HUES6 (cell line): ENCODE measurements at regions not wholly inside any gene's neighbourhood (a gene's known extent, or its start where the extent isn't known, plus 50 kb on each side); places are given as distances from the start of the nearest gene placed in this dataset.
"Not testable (repeated sequence)": the region's sequence is repeated elsewhere in the genome, so short reads cannot be mapped to it uniquely, and the experiment has no call there.

Experiments
- H3K27ac ChIP-seq: 2 replicates; pipeline ENCODE4 v1.7.0; 2013; ENCODE audit warnings: low read depth, mild to moderate bottlenecking, low read length, inconsistent platforms
- H3K27me3 ChIP-seq: 2 replicates; pipeline ENCODE4 v1.6.1; 2013; ENCODE audit warnings: low read length; ENCODE audit not compliant: control insufficient read depth, insufficient read depth
- H3K36me3 ChIP-seq: 2 replicates; pipeline ENCODE4 v1.6.1; 2013; ENCODE audit warnings: low read length; ENCODE audit not compliant: control insufficient read depth, insufficient read depth
- H3K4me1 ChIP-seq: 2 replicates; pipeline ENCODE4 v1.6.1; 2013; ENCODE audit warnings: low read length; ENCODE audit not compliant: control insufficient read depth, insufficient read depth
- H3K4me3 ChIP-seq: 2 replicates; pipeline ENCODE4 v1.5.1; 2013; ENCODE audit warnings: low read depth, low read length
- H3K9ac ChIP-seq: one replicate; pipeline ENCODE4 v1.6.1; 2013; ENCODE audit warnings: mild to moderate bottlenecking, low read length
- H3K9me3 ChIP-seq: 2 replicates; pipeline ENCODE4 v1.6.1; 2013; ENCODE audit warnings: low read depth, low read length; ENCODE audit not compliant: control insufficient read depth, insufficient read depth

GRCh38 chr5:37966291-37966690 is 126.5 kb upstream of the GDNF start:
- Histone ChIP-seq H3K9ac (no peak overlapping the region), H3K4me1 (no peaks in the 10 kb centered on the region), H3K27ac (no peak overlapping the region)

DNA sequence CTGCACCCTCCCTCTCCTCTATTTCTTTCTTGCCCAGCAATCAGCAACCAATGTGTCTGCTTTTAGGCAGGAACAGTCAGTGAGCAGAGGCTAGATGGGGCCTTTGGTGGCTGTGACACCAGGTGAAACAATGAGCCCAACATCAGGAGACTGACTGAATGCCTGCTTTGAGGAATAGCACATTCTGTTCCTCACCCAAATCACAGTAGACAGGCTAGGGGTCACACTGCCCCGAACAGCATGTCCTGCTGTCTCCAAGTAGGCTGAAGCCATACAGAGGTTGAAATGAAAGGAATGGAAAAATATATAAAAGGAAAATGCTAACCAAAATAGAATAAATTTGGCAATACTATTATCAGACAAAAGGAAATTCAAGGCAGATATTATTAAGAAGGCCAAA is 122.5 kb upstream of the GDNF start:
- Histone ChIP-seq H3K9me3 (peaks cover 29% of the 10 kb centered on the region), H3K27me3 (no peaks in the 10 kb centered on the region), H3K4me1 (no peaks in the 10 kb centered on the region), H3K9ac (no peak overlapping the region), H3K27ac (no peak overlapping the region), H3K36me3 (no peaks in the 10 kb centered on the region), H3K4me3 (no peak overlapping the region)

More at GRCh38 chr5:37966291-37966690, 126.5 kb upstream of the GDNF start:
- Histone ChIP-seq H3K9me3 (no peaks in the 10 kb centered on the region), H3K4me3 (no peak overlapping the region), H3K27me3 (no peaks in the 10 kb centered on the region), H3K36me3 (no peaks in the 10 kb centered on the region)

DNA sequence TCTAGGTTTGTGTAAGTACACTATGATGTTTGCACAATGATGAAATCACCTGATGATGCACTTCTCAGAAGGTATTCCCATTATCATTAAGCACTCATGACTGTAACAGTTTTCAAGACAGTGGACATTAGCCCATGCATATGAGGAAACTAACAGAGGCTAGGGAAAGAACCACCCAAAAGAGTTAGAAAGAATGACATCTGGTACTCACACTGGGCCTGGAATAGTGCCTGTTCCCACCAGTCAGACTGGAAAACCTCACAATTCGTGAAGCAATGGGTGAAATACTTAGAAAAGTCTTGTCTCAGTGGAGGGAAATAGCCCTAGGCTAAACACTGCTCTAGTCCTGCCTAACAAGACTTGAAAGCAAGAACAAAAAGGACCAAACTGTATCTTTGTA is 117.4 kb upstream of the GDNF start:
- Histone ChIP-seq H3K4me1 (no peaks in the 10 kb centered on the region), H3K9me3 (peaks cover 33% of the 10 kb centered on the region), H3K4me3 (no peak overlapping the region), H3K9ac (no peak overlapping the region), H3K27me3 (no peaks in the 10 kb centered on the region), H3K27ac (no peak overlapping the region), H3K36me3 (no peaks in the 10 kb centered on the region)

DNA sequence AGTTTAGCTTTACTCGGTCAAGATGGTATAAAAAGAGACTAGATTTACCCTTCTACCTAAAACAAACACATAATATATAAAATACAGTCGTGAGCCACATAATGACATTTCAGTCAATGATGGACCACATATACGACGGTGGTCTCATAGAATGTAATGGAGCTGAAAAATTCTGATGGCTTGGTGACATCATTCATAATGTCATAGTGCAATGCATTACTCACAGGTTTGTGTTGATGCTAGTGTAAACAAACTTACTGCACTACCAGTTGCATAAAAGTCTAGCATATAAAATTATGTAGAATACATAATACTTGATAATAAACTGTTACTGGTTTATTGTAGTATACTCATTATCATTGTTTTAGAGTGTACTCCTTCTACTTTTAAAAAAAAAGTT is 115.9 kb upstream of the GDNF start:
- Histone ChIP-seq H3K27ac (no peak overlapping the region), H3K27me3 (no peaks in the 10 kb centered on the region), H3K9ac (no peak overlapping the region), H3K4me1 (no peaks in the 10 kb centered on the region), H3K4me3 (no peak overlapping the region), H3K9me3 (peaks cover 32% of the 10 kb centered on the region), H3K36me3 (no peaks in the 10 kb centered on the region)

DNA sequence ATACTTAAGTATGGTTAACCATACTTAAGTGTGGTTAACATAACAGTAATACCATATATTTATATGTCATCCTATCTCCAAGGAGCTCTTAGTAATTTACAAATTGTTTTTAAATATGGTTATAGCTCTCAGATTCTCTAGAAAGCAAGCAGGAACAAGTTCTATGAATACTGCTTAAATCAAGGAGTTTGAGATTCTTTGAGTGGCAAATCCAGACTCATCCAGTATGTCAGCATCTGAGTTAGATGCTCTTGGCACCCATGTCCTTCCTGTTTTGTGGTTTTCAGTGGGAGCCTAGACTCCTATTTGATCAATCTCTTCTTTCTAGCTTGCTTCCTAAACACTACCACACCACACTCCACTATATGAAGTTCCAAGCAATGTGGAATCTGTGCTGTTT is 114.7 kb upstream of the GDNF start:
- H3K27ac ChIP-seq, result no peak overlapping the region
- no peaks in the 10 kb centered on the region for H3K27me3 ChIP-seq
- H3K4me1 ChIP-seq, result no peaks in the 10 kb centered on the region
- peaks cover 22% of the 10 kb centered on the region for H3K9me3 ChIP-seq
- no peak overlapping the region for H3K4me3 ChIP-seq
- H3K9ac ChIP-seq, result no peak overlapping the region
- H3K36me3 ChIP-seq, result no peaks in the 10 kb centered on the region

DNA sequence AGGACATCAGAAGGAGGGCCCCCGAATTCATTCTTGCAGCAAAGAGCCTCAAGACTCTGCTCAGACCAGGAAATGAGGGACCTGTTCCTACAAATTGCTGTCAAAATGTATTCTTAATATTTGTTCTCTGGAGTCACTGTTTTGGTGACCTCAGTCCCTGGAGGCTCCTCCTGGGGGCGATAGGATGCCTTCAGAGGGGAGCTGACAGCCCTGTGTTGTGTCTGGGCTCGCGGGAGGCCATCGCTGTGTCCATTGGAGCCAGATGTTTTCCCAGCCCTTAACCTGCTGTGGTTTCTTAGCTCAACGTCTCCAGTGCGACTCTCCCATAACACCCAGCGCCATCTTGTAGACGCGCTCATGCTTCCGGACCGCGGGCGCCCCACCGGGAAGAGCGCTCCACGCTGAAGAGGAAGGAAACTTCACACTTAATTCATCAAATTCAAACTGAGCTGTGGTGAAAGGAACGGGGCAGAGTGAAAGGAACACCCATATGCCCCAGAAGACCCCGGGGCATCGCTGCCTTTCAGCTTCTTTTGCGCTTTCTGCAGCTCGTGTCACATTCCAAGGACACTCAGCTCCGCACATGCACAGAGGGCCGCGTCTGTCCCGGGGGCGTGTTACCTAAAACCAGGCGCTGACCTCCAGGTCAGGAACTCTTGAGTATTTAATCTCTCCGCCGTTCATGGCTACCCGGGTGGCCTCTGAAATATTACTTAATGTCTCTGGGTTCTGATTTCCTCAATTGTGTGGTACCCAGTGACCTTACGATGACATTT is 112.3 kb upstream of the GDNF start:
- Histone ChIP-seq H3K9me3 (peaks cover 2% of the 10 kb centered on the region; the same call in 1 of the 2 replicates), H3K36me3 (no peaks in the 10 kb centered on the region), H3K9ac (no peak overlapping the region), H3K4me3 (no peak overlapping the region), H3K27ac (no peak overlapping the region), H3K4me1 (no peaks in the 10 kb centered on the region), H3K27me3 (no peaks in the 10 kb centered on the region)

DNA sequence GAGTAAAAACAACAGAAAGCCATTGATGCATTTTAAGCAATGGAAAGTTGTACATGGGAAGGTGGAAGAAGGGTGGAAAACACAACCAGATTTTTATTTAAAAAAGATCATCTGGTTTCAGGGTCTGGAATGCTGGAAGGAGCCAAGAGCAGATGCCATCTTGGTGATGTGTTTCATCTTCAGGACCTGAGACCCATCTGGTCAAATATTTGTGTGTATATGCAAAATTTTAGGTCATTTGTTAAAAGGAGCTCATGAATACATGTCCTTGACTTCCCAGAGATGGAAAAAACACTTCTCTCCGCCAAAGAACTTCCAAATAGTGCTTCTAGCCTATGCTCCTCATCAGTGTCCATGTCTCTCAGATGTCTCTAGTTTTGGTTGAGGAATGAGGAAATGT is 110.6 kb upstream of the GDNF start:
- Histone ChIP-seq H3K4me3 (no peak overlapping the region), H3K9ac (no peak overlapping the region), H3K4me1 (no peaks in the 10 kb centered on the region), H3K27ac (no peak overlapping the region), H3K27me3 (no peaks in the 10 kb centered on the region), H3K36me3 (no peaks in the 10 kb centered on the region), H3K9me3 (no peaks in the 10 kb centered on the region)

DNA sequence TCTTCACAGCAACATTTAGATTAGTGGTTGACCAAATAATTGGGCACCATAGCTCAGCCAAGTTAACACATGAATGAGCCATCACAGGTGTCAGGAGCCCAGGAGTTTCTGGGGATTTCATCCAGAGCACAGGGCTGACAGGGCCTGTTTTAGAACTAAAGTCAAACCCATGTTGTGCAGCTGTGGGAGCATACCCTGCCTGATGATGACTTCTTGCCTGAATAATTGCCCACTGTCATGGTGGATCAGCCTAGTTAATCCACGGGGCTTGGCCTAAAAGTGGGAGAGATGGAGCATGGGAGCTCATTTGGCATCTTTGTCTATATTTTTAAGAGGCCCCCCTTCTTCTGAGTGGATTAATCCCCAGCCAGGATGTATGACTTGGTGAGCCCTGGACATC is 105.6 kb upstream of the GDNF start:
- H3K27me3 ChIP-seq, result no peaks in the 10 kb centered on the region
- H3K36me3 ChIP-seq, result no peaks in the 10 kb centered on the region
- no peaks in the 10 kb centered on the region for H3K9me3 ChIP-seq

GRCh38 chr5:37943136-37943535 is 103.3 kb upstream of the GDNF start:
- H3K27ac ChIP-seq, H3K9me3 ChIP-seq, H3K27me3 ChIP-seq, H3K4me3 ChIP-seq, H3K4me1 ChIP-seq, H3K9ac ChIP-seq, H3K36me3 ChIP-seq: not testable (repeated sequence)

More for the DNA sequence above, 105.6 kb upstream of the GDNF start:
- Histone ChIP-seq H3K9ac (no peak overlapping the region), H3K27ac (no peak overlapping the region), H3K4me1 (no peaks in the 10 kb centered on the region), H3K4me3 (no peak overlapping the region)

GRCh38 chr5:37940931-37941623 is 101.2 kb upstream of the GDNF start:
- Histone ChIP-seq H3K9me3 (no peaks in the 10 kb centered on the region; the same call in 1 of the 2 replicates), H3K36me3 (no peaks in the 10 kb centered on the region), H3K27me3 (no peaks in the 10 kb centered on the region), H3K4me3 (no peak overlapping the region), H3K9ac (no peak overlapping the region), H3K4me1 (no peaks in the 10 kb centered on the region), H3K27ac (no peak overlapping the region)

GRCh38 chr5:37938861-37939260 is 99.0 kb upstream of the GDNF start:
- Histone ChIP-seq H3K27ac (no peak overlapping the region), H3K27me3 (no peaks in the 10 kb centered on the region), H3K4me3 (no peak overlapping the region), H3K9me3 (no peaks in the 10 kb centered on the region; the same call in 1 of the 2 replicates), H3K4me1 (no peaks in the 10 kb centered on the region), H3K9ac (no peak overlapping the region), H3K36me3 (no peaks in the 10 kb centered on the region)
